Suppressor macrophage treated with lipopolysaccharide for 1 hour (primary cell): ENCODE measurements at regions not wholly inside any gene's neighbourhood (a gene's known extent, or its start where the extent isn't known, plus 50 kb on each side); places are given as distances from the start of the nearest gene placed in this dataset.
"Not testable (repeated sequence)": the region's sequence is repeated elsewhere in the genome, so short reads cannot be mapped to it uniquely, and the experiment has no call there.

Experiments used
- DNase-seq, 3 donors: peaks; one replicate each; pipeline ENCODE4 v3.0.0-alpha.2; 2020 to 2022

DNA sequence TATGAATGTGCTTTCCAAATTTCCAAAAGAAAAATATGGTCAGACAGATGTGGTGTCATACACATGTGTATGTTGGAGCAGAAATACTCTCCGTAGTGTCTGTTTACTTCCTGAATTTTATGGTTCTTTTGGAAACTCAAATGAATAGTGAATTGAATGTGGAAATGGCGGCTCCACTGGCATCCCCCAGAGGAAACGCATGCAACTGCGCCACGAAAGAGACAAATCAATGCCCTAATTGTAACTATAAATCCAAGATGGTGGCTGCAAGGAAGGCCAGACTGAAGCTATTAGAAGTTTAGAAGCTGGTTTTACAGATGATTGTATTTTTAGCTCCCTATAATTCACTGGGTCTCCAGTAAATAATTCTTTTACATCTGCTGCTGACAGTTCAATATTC is 246.7 kb downstream of the FGFR2 start:
- no peak for DNase-seq

DNA sequence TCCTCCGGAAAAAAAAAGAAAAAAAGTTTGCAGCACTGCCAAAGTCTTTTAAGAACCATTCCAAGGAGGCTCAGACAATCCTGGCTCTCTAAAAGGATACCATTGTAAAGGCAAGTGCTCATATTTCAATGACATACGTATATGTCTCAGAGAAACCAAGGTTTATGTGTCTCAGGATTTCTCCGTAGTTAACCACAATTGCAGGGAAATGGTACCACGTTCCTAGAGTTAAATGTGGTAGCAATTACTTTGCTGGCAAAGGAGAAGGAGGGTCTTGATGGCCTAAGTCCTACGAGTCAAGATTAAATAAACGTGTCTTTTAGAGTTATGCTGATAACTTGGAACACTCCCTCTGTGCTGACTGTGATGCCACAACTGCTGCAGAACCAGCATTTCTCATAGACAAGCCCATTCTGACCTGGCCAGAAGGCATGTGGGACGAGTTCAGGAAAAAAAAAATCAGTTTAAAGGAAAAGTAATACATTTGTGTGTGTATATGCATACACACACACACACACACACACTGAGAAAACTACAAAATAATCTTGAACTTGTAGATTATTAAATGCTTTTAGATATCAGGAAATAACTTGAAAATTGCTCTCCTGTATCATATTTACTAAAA is 245.9 kb downstream of the FGFR2 start:
- no peak for DNase-seq

DNA sequence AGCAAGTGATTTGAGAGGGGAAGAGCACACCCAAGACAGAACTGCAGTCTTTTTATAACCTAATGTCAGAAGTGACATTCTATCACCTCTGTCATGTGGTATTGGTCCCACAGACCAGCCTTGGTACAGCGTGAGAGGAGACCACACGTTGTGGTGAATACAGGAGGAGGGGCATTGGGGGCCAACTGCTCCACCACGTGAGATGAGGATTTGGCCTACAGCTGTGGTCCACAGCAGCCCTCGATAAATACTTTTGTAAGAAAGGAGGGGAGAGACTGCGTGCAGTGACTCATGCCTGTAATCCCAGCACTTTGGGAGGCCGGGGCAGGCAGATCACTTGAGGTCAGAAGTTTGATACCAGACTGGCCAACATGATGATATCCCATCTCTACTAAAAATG is 243.1 kb downstream of the FGFR2 start:
- no peak for DNase-seq

DNA sequence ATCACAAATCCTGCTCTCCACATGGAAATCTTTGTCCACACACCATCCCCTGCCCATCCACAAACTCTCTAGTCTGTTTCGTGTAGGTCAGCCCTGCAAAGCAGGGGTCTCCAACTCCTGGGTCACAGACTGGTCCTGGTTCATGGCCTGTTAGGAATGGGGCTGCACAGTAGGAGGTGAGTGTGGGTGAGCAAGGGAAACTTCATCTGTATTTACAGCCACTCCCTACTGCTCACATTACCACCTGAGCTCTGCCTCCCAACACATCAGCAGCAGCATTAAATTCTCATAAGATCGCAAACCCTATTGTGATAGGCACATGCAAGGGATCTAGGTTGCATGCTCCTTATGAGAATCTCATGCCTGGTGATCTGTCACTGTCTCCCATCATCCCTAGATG is 242.1 kb downstream of the FGFR2 start:
- no peak for DNase-seq

DNA sequence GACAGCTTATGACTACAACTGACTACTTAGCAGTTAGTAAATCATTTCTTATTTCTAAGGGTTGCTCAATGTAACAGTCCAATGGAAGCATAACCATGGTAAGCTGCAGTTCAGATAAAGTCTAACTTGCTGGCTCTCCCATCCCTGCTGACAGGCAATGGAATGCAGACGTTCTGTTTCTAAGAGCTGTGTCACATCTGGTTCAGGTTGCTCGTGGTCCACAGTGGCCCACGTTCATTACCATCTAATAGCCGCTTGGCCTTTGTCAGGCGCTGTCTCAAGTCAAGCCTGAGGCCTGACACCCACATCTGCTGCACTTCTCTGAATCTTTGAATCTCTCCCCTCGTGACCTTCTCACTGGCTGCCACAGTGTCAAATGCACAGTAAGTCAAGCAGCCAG is 240.8 kb downstream of the FGFR2 start:
- DNase-seq: no peak

DNA sequence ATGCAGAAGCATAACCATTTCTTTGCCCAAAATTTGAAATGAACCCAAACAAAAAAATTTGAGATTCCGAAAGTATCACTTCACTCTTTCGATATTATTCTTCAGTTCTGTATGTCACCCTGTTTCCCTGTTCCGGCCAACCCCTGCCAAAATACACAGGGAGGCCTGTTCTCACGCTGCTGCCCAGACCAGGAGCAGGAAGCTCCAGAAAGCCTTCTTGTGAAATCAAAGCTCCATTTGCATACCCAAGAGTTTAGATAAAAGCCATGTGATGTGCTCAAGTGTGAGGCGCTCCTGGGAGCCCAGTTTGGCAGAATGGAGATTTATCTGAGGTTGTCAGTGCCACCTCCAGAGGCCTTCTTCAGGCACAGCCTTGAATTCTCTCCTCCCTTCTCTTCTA is 236.2 kb downstream of the FGFR2 start:
- DNase-seq: no peak

DNA sequence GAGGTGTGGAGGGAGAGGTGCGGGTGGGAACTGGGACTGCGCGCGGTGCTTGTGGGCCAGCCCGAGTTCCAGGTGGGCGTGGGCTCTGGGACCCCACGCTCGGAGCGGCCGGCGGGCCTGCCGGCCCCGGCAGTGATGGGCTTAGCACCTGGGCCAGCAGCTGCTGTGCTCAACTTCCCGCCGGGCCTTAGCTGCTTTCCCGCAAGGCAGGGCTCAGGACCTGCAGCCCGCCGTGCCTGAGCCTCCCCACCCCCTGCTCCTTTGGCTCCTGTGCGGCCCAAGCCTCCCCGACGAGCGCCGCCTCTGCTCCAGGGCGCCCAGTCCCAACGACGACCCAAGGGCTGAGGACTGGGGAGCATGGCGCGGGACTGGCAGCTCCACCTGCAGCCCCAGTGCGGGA is 232.7 kb downstream of the FGFR2 start:
- DNase-seq: no peak

DNA sequence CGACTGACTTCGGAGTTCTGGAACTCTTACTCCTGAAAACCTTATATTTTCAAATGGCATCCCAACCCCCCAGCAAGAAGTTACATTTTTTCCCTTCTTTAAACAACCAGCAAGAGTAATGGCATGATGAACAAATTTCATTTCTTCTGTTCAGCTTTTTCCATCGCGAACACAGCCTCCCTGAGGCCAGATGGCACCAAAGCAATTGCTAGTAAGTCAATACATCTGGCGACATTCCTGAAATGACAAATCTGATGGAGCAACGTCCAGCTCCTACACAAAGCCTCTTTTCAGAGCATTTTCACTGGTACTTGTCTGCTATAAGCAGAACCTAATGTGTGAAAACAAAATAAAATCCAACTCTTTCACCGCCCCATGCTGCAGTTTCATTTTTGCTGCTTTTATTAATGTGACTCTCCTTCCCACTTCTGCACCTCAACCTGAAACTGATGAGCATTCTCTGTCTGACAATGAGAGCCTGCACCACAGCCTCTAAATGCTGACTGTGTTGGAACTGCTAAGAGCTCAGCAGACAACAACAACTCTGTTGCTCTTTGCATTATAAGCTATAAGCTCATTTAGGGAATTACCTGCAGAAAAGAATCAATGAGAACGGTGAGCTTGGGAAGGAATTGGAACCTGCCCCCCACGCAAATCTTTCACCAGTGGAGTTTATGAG is 229.8 kb downstream of the FGFR2 start:
- DNase-seq: no peak

DNA sequence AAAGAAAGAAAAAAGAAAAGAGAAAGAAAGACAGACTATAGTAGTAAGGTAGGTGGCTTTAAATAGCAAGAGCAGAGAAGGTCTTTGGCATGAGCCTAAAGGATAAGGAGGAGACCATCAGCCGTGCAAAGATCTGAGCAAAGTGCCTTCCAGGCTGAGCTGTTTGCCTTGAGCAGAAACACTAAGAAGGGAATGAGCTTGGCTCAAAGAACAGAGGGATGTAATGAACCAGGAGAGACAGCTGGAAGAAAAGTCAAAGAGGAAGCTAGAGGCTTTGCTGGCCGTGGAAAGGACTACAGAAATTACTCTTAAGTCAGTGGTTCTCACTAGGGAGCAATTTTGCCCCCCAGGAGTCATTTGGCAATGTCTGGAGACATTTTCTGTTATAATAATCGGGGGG is 228.6 kb downstream of the FGFR2 start:
- no peak for DNase-seq

DNA sequence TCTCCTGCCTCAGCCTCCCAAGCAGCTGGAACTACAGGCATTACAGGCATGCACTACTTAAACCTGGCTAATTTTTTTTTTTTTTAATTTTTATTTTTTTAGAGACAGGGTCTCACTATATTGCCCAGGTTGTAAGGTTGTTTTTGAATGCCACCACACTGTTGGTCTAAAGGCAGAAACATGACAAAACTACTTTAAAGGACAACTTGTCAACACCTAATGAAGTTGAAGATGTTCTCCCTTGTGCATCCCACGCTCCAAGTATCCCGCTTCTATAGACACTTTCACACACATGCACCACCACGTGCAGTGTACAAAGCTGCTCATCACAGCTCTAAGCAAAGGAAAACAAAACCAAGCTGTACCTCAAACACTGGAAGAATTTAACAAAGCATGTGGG is 226.4 kb downstream of the FGFR2 start:
- no peak for DNase-seq

DNA sequence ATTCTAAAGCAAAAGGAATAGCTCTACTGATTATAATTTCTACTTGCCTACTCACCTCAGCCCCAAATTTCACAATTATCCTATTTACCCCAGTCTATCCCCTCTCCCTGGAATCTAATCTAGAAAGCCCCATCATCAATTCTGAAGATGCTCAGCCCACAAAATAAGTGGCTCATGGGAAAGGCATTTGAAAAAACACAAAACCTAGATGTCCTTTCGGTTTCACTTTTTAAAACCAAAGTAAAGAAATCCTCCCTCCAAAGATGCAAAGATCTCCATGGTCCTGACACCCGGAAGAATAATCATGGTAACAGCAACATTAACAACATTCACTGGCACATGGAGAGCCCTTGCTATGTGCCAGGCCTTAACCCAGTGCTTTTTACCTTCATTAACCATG is 224.8 kb downstream of the FGFR2 start:
- DNase-seq: no peak

DNA sequence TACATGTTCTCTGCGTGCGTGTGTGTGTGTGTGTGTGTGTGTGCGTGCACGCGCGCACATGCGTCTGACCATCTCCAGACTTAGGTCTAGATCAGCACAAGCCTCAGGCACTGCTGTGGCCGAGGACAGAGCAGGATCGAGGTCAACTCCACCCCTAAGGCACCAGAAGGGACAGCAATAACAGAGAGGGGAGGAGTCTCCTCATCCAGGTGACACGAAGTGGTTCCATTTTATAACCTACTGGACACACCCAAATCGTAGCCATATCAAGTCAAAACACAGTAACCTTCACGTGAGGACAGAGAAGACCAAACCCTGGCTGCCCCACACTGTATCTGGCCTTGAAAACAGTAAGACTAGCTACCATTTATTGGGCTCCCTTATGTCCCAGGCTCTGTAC is 224.1 kb downstream of the FGFR2 start:
- DNase-seq: no peak

DNA sequence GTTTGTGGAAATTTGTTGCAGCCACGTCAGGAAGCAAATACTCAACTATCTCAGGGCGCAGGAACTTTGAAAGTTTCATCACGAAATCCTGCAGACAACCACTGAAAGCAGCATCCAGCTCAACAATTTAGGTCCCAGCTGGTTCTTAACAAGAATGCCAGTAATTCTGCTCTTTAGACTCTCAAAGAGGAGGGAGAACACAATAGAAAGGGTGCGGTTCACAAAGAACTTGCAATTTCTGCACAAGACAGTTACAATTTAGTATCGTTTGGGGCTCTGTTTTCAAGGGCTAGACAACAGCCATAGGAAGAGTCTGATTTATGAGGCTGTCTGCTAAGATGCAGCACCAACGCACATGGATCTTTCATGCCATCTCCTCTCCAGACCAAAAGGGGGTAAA is 223.1 kb downstream of the FGFR2 start:
- DNase-seq: no peak

DNA sequence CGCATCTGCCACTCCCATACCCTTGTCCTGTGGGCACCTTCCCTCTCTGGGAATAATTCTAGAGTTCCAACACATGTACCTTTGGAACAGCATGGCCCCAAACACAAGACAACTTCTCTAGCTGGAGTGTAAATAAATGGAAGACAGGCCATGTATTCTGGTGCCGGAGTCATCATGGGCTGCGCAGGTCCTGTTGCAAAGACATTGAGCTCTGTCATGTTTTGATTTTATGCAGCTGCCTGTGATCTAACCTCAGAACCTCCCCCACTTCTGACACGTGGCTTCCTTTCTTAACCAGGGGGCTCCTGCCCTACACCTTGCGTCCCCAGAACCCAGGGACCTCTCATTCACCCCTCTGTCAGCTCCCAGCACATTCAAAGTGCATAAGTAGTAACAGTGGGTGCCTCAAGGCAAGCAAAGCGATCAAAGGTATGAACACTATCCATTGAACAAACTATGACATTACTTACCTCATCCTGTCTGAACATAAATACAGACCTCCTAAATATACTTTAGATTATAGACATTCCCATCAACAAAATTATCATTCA is 219.9 kb downstream of the FGFR2 start:
- no peak for DNase-seq

DNA sequence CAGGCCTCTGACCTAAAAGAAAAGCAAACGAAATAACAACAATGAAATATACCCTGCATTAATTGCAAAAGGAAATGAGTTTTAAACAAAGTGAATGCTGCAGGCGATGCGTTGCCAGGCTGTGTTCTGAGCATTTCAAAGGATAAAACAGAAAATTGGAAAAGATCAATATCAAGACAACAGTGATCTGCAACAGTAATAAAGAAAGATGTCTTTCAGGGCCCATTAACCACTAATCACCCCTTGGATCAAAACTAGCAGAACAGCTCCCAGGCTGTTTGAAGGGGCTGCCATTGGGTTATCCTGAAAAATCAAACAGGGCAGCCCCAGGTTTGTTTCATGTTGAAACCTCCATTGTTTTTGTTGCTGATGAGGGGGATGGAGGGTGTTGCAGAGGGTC is 219.2 kb downstream of the FGFR2 start:
- DNase-seq: no peak

DNA sequence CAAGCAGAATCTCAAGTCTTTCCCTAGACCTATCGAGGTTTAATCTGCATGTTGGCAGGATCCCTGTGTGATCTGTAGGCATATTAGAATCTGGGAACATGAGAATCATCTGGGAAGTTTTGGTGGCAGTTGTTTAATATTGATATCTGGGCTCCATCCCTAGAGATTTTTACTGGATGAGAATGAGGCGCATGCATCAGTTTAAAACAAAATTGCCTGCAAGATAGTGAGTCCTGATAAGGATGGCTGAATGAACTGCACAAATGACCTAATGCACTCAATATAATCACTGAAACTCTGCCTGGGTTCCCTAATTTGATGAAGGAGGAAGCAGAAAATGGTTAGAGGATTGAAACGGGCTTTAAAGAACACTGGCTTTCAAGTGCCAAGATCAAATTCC is 218.0 kb downstream of the FGFR2 start:
- no peak for DNase-seq

DNA sequence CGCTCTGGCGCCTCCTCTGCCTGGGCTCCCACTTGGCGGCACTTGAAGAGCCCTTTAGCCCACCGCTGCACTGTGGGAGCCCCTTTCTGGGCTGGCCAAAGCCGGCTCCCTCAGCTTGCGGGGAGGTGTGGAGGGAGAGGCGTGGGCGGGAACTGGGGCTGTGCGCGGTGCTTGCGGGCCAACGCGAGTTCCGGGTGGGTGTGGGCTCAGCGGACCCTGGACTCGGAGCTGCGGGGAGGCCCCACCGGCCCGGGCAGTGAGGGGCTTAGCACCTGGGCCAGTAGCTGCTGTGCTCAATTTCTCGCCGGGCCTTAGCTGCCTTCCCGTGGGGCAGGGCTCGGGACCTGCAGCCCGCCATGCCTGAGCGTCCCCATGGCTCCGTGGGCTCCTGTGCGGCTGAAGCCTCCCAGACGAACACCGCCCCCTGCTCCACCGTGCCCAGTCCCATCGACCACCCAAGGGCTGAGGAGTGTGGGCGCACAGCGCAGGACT is 216.2 kb downstream of the FGFR2 start:
- not testable (repeated sequence) for DNase-seq

DNA sequence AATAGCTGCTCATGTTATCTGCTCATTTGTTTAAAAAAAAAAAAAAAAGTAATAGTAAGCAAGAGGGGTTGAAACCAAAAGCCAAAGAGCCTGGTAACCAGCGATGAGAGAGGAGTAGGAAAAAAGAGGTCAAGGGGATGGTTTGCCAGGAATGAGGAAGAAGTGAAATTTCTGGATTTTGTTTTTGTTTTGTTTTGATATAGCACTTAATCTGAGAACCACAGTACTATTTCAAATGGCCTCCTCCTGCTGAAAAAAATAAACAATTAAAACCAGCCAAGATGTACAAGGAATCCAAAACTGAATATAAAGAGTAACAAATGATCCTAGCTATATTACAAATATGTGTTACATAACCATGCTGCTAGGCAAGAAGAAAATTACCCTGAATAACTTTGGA is 213.1 kb downstream of the FGFR2 start:
- no peak for DNase-seq

DNA sequence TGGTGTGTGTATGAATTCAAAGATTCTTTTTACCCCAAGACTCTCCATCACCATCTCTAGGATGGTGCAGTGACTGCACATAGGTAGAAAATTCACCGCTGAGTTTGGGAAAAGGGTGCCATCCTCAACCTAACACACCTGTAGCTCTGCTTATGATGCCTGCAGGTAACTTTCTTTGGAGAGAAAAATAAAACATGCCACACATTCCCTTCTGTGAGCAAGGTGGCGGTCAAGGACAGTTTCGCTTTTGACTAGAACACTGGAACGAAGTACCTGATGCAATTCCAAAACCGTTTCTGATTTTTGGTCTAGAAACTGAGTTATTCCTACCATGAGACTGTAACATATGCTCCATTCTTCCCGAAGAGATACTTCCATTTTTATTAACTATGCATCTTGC is 205.6 kb downstream of the FGFR2 start:
- no peak for DNase-seq

DNA sequence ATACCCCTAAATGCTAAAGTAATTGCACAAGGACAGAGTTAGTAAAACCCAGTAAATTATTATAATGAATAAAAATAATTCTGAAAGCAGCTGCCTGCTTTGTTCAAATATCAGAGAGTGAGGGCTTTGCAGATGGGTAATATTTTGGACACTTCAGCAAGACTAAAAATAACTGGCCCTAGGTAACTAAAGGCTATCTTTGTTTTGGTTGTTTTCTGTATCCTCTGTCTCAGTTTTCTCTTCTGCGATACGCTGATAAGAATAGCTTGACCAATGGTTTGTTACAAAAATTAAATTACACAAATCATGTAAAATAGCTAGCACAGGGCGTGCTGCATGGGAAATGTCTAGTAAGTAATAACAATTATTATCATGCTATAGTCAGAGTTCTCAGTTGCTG is 204.7 kb downstream of the FGFR2 start:
- DNase-seq: no peak

DNA sequence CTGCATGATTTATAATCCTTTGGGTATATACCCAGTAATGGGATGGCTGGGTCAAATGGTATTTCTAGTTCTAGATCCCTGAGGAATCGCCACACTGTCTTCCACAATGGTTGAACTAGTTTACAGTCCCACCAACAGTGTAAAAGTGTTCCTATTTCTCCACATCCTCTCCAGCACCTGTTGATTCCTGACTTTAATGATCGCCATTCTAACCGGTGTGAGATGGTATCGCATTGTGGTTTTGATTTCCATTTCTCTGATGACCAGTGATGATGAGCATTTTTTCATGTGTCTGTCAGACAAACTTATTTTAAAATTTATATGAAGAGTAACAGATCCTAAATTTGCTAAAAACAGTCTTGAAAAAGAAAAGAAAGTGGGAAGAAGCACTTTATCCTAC is 197.7 kb downstream of the FGFR2 start:
- not testable (repeated sequence) for DNase-seq

DNA sequence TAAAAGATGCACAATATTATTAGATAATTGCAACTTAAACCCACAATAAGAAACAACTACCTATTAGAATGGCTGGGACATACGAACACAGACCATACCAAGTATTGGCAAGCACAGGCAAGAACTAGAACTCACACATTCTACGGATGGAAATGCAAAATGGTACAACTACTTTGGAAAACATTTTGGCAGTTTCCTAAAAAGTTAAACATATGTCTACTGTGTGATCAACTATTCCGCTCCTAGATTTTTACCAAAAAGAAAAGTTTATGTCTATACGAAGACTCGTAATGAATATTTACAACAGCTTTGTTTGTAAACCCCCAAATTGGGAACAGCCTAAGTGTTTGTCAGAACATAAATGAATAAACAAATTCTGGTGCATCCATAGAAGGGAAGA is 194.7 kb downstream of the FGFR2 start:
- DNase-seq: no peak

DNA sequence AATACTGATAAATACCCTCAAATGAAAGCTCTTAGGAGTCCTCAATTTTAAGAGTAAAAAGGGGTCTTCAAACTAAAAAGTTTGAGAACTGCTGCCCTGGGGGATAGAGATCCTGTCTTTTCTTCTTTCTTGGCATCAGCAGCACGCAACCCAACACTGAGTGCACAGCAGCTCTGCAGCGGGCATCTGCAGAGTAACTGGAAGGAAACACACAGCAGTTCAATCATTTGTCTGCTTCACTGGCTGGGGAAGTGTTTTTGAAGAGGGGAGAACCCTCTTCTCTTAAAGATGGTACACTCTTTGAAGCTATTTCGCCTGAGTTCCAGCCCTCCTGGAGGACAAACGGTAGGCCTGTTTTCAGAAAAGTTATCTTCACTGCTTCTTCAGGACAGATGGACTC is 193.6 kb downstream of the FGFR2 start:
- DNase-seq: no peak

DNA sequence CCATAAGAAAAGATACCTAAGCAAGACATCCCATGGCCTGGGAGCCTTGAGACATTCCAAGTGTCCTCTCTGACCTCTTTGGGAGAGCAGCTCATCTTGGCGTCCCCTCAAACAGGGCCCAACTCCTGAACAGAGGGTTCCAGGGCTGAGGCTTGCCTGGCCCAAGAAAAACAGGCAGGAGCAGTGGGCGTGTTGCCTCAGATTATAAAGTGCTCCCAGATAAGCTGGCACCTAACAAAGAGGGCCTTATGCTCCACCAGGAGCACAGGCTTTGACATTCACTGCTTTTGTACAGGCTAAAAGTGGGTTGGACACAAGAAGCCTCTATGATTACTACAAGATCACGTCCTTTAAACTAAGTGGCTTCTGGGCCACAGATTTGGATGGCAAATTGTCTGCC is 193.1 kb downstream of the FGFR2 start:
- no peak for DNase-seq

DNA sequence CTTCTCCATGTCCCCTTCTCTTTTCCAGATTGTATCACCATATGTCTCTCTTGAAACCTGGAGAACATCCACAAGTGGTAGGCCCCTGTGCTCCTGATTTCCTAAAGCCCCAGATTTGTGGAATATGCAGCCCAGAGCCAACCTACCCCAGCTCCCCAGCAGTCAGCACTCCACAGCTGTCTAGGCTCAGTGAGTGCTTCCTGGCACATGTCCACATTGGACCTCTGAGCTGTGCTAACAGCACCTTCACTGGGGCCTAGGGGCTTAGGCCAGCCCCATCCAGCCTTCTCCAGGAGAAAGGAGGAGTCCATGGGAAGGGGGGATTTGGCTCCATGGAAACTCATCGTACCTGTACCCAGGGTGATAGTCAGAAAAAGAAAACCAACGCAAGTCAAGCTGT is 192.7 kb downstream of the FGFR2 start:
- no peak for DNase-seq
